HEK293T (cell line): ENCODE measurements at regions not wholly inside any gene's neighbourhood (a gene's known extent, or its start where the extent isn't known, plus 50 kb on each side); places are given as distances from the start of the nearest gene placed in this dataset.

Source experiments
- FOXA1 ChIP-seq: fragments of 450-650 bp; IDR thresholded peaks from 2 replicates; pipeline ENCODE4 v1.6.1; 2016; ENCODE audit warnings: mild to moderate bottlenecking
- HDGF ChIP-seq: fragments of 450-650 bp; IDR thresholded peaks from 2 replicates; pipeline ENCODE4 v1.6.1; 2017; ENCODE audit warnings: antibody characterized with exemption, borderline replicate concordance
- L3MBTL2 ChIP-seq: fragments of 450-650 bp; conservative IDR thresholded peaks from 2 replicates; pipeline ENCODE4 v1.6.1; 2016; ENCODE audit warnings: mild to moderate bottlenecking
- NFRKB ChIP-seq: fragments of 450-650 bp; IDR thresholded peaks from 2 replicates; pipeline ENCODE4 v1.6.1; 2016; ENCODE audit warnings: mild to moderate bottlenecking, moderate library complexity
- PKNOX1 ChIP-seq: fragments of 450-650 bp; IDR thresholded peaks from 2 replicates; pipeline ENCODE4 v1.6.1; 2016
- SP1 ChIP-seq: fragments of 450-650 bp; IDR thresholded peaks from 2 replicates; pipeline ENCODE4 v1.6.1; 2017

- TF ChIP-seq NFRKB (no peak), SP1 (no peak), FOXA1 (no peak), PKNOX1 (no peak), L3MBTL2 (no peak), HDGF (no peak)
Observed at GRCh38 chrX:45667666-45668065, 467.0 kb upstream of the DIPK2B start.
